GM12892 (cell line): ENCODE measurements at regions not wholly inside any gene's neighbourhood (a gene's known extent, or its start where the extent isn't known, plus 50 kb on each side); places are given as distances from the start of the nearest gene placed in this dataset.
"Not testable (repeated sequence)": the region's sequence is repeated elsewhere in the genome, so short reads cannot be mapped to it uniquely, and the experiment has no call there.

Source experiments
- DNase-seq: peaks from one replicate; pipeline ENCODE4 v3.0.0; 2011; ENCODE audit not compliant: insufficient read length
- FAIRE-seq: peaks from 2 replicates; lab custom pipeline; 2011; peaks lifted over from hg19 to GRCh38; lab: Jason Lieb, UNC
- POLR2A ChIP-seq: IDR thresholded peaks from 2 replicates; pipeline ENCODE4 v1.6.1; 2011; ENCODE audit warnings: low read depth, low read length, control low read depth
- POLR2AphosphoS5 ChIP-seq: IDR thresholded peaks from 2 replicates; pipeline ENCODE4 v1.6.1; 2011; ENCODE audit warnings: low read depth, low read length, control low read depth
- TAF1 ChIP-seq: IDR thresholded peaks from 2 replicates; pipeline ENCODE4 v1.6.1; 2011; ENCODE audit warnings: low read depth, mild to moderate bottlenecking, control low read depth, low read length, borderline replicate concordance

GRCh38 chr2:181787310-181788048 is 104.1 kb upstream of the ITPRID2 start:
- no peak for DNase-seq
- no peak for FAIRE-seq
- TF ChIP-seq POLR2AphosphoS5 (no peak), POLR2A (no peak), TAF1 (no peak)

DNA sequence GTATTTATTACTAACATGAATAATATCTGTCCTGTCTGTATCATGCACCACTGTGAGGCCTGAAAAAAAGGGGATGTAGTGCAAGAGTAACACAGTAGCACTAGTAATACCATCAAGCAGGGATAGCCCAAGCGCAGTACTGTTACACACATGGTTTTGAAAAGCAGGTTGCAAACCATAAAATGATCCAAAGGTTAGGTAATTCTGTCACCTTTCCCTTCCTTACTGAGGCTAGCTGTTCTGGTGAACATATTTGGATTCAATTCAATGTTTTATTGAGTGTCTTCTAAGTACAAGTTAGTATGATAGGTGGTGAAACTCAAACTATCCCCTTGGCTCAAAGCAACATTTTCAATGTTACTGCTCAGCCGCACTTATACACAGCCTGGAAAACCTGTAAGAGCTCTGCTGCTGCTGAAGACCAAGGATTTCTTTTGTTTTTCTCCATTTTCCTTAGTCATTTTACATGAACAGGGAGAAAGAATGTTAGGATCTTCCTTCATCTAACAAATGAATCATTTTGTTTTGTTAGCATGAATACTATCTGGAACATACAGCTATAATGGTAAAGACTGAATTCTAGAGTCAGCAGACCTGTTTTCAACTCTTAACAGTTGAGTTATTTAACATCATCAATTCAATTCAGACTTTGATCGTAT is 102.5 kb upstream of the ITPRID2 start:
- FAIRE-seq: no peak
- TF ChIP-seq POLR2AphosphoS5 (no peak), POLR2A (no peak), TAF1 (no peak)
- DNase-seq: no peak

GRCh38 chr2:181789827-181790448 is 101.6 kb upstream of the ITPRID2 start:
- no peak for TF ChIP-seq TAF1
- no peak for TF ChIP-seq POLR2A
- no peak for TF ChIP-seq POLR2AphosphoS5
- no peak for DNase-seq
- FAIRE-seq: no peak

GRCh38 chr2:181790716-181791649 is 100.5 kb upstream of the ITPRID2 start:
- TF ChIP-seq TAF1 (no peak), POLR2A (no peak), POLR2AphosphoS5 (no peak)
- peak; percentile 68 for FAIRE-seq
- no peak for DNase-seq

DNA sequence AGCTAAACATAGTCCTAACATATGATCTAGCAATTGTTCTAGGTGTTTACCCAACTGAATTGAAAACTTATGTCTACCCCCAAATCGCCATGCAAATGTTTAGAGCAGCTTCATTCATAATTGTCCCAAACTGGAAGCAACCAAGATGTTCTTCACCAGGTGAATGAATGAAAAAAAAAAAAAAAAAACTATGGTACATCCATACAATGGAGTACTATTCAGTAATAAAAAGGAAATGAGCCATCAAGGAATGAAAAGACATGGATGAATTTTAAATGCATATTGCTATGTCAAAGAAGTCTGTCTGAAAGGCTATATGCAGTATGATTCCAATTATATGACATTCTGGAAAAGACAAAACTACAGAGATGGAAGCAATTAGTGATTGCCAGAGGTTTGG is 98.6 kb upstream of the ITPRID2 start:
- FAIRE-seq: no peak
- no peak for TF ChIP-seq POLR2A
- TF ChIP-seq POLR2AphosphoS5: no peak
- no peak for TF ChIP-seq TAF1
- no peak for DNase-seq

DNA sequence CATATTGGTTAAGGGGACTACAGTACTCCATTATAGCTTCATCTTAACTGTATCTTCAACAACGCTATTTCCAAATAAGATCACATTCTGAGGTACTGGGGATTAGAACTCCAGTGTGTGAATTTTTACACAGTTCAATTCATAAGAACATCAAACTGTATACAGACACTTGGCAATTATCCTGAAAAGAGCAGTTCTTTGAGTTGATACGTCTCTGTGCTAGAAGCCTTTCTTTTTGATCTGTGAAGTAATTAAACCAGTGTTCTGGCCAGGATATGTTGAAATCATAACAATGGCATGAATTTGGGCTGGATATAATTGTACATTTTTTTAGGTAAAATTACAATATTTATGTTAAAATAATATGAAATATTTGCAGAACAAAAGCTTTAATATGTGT is 93.5 kb upstream of the ITPRID2 start:
- no peak for DNase-seq
- FAIRE-seq: no peak
- TF ChIP-seq POLR2AphosphoS5 (no peak), POLR2A (no peak), TAF1 (no peak)

GRCh38 chr2:181802300-181802699 is 89.2 kb upstream of the ITPRID2 start:
- DNase-seq, FAIRE-seq: not testable (repeated sequence)

GRCh38 chr2:181803903-181804799 is 87.4 kb upstream of the ITPRID2 start:
- not testable (repeated sequence) for DNase-seq, FAIRE-seq

DNA sequence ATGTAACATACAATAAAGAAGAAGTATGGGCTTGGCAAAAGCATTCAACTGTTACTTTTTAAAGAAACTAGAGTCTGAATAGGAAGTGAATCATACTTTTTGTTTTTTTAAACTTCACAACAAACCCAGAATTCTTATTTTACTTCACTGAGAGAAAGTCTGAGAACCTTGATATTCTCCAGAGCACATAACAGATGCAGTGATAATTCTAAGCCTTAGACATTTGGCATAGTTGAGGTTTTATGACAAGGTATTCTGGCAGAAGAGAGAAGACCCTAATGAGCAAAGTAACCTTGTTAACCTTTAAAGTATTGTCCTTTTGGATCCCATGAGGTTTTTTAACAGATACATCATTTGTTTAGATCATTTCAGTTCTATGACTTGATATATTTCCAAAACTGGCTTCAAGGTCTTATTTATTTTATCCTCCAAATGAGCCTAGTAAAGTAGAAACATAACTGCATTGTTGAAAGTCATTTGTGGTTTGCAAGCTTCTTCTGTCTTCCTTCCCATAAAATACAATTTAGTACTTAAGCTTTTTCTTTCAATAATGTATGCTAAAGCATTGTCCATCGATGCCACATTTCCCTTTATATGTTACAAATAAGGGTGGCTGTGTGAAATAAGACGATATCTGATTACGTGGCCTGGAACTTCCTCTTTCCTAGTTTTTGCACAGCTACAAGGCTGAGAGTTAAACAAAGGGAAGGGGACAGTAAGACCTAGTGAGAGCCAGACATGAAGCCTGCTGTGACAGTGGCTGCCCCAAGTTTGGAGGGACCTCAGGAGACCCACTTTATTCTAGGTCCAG is 86.1 kb upstream of the ITPRID2 start:
- no peak for TF ChIP-seq POLR2A
- TF ChIP-seq TAF1: no peak
- no peak for TF ChIP-seq POLR2AphosphoS5
- DNase-seq: no peak
- no peak for FAIRE-seq

- FAIRE-seq: no peak
- no peak for TF ChIP-seq TAF1
- TF ChIP-seq POLR2A: no peak
- no peak for TF ChIP-seq POLR2AphosphoS5
- DNase-seq: no peak
Observed at GRCh38 chr2:181806039-181806392, 85.5 kb upstream of the ITPRID2 start.

- no peak for DNase-seq
- TF ChIP-seq POLR2A (no peak), TAF1 (no peak), POLR2AphosphoS5 (no peak)
- FAIRE-seq: no peak
Observed at GRCh38 chr2:181807526-181807925, 84.0 kb upstream of the ITPRID2 start.
